ENCODE measurements at regions not wholly inside any gene's neighbourhood (a gene's known extent, or its start where the extent isn't known, plus 50 kb on each side); places are given as distances from the start of the nearest gene placed in this dataset.
"Not testable (repeated sequence)": the region's sequence is repeated elsewhere in the genome, so short reads cannot be mapped to it uniquely, and the experiment has no call there.

GRCh38 chr17:64726025-64726424 is 63.9 kb upstream of the SMURF2 start:
- DNase-seq (ENCODE audit: low read depth), result not testable (repeated sequence)

- peak; percentile 80 for DNase-seq (ENCODE audit: low read depth)
Observed at GRCh38 chr17:64724246-64724645, 62.1 kb upstream of the SMURF2 start.

GRCh38 chr17:64723781-64724180 is 61.7 kb upstream of the SMURF2 start:
- DNase-seq (ENCODE audit: low read depth), result peak; percentile 50

- DNase-seq (ENCODE audit: low read depth), result peak; percentile 47
Observed at GRCh38 chr17:64721556-64721955, 59.4 kb upstream of the SMURF2 start.

DNA sequence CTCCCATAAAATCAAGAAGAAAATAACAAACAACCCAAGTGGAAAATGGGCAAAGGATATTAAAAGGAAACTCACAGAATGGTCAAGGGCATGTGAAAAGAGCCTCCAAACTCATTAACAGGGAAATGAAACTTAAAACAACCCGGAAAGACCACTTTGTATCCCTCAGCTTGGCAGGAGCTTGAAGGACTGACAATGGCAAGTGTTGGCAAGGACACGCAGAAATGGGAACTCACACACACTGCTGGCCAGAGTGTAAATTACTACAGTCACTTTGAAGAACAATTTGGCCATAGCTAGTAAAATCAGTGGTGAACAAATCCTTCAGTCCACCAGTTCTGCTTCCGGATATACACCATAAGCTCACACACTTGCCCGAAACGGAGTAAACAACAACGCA is 58.1 kb upstream of the SMURF2 start:
- not testable (repeated sequence) for DNase-seq (ENCODE audit: low read depth)

GRCh38 chr17:64719517-64719916 is 57.4 kb upstream of the SMURF2 start:
- not testable (repeated sequence) for DNase-seq (ENCODE audit: low read depth)

DNA sequence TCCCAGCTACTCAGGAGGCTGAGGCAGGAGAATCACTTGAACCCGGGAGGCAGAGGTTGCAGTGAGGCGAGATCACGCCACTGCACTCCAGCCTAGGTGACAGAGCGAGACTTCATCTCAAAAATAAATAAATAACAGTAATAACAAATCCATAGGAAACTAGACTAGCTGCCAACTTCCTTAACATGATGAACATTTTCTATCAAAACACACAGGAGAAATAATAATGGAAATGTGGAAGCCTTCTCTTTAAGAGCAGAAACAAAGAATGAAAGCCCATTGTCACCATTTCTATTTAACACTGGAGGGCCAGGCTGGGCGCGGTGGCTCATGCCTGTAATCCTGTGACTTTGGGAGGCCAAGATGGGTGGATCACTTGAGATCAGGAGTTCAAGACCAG is 56.7 kb upstream of the SMURF2 start:
- not testable (repeated sequence) for DNase-seq (ENCODE audit: low read depth)

GRCh38 chr17:64718058-64718457 is 56.0 kb upstream of the SMURF2 start:
- no peak for DNase-seq (ENCODE audit: low read depth)

- DNase-seq (ENCODE audit: low read depth), result not testable (repeated sequence)
Observed at GRCh38 chr17:64716496-64716895, 54.4 kb upstream of the SMURF2 start.

DNA sequence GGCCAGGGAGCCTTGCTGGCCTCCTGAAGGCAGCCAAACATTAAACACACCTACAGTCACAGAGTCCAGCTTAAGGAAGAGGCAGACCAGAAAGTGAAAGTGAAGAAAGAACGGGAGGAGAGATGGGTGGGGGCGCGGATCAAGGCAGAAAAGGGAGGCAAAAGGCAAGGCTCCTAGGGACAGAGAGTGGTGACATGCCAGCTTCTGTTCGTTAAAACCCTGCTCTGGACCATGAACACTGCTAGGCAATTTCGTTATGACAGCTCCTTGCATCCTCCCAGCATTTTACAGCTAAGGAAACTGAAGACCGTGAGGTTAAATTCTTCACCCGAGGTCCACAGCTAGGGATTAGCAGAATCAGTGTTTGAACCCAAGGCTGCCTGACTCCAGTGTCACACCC is 51.7 kb upstream of the SMURF2 start:
- not testable (repeated sequence) for DNase-seq (ENCODE audit: low read depth)

GRCh38 chr17:64712557-64713351 is 50.6 kb upstream of the SMURF2 start:
- not testable (repeated sequence) for DNase-seq (ENCODE audit: low read depth)
